ENCODE measurements at regions not wholly inside any gene's neighbourhood (a gene's known extent, or its start where the extent isn't known, plus 50 kb on each side); places are given as distances from the start of the nearest gene placed in this dataset.

DNA sequence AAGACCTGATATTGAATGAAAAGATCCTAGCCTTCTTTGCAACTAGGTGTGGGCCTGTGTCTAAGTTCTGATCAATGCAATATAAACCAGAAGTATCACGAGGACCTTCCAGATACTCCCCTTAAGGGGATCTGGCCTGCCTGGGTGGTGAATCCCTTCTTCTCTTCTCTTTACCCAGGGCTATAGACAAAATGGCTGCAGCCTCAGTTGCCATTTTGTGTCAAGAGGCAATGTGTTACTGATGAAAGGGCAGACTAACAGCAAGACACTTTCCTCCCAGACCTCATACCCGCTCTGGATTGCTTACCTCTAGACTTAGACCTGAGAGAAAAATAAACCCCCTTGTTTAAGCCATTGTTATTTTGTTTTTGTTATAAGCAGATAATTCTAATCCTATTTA, 84.5 kb upstream of the CHD6 start:
- no peaks in the 10 kb centered on the region for H3K36me3 ChIP-seq (ENCODE audit: control insufficient read depth in 2 of 2, insufficient read depth in 2 of 2, low read length in 1 of 2)
- ATAC-seq (no peak), FAIRE-seq (no peak), DNase-seq (ENCODE audit: low read depth, low spot score) (no peak)
- ChIA-PET POLR2A (no interaction called here), SMC1A (ENCODE audit: uncharacterized antibody, unreplicated experiment) (no interaction called here), RAD21 (ENCODE audit: unreplicated experiment) (no interaction called here), CTCF (interaction anchor here (0.6 to 1.2 kb wide), 2 partner anchors 10 to 1731 kb away, joined by 3 read pairs; no protein-coding TSS in a partner anchor)
- H3K4me3 ChIP-seq: no peak overlapping the region
- TF ChIP-seq SMAD5 (IDR thresholded peaks at IDR 0.05; ENCODE audit: low read depth) (no peak), YY1 (IDR thresholded peaks at IDR 0.05; ENCODE audit: low read depth, low read length) (0 out of 2 replicates have a peak, but pooled peaks have one; percentile 17), SREBF2 (IDR thresholded peaks at IDR 0.05; ENCODE audit: low read length) (no peak), LARP7 (IDR thresholded peaks at IDR 0.05) (no peak)
- no TSS peak for BruUV-seq (replicated peaks)
- intact Hi-C loops (cut with micrococcal nuclease; ENCODE audit: unreplicated experiment) (no loop called here), in situ Hi-C loops (cut with MboI) (no loop called here)
- H3K9ac ChIP-seq (ENCODE audit: control insufficient read depth, insufficient read depth, low read length): no peak overlapping the region
- H3K27ac ChIP-seq (ENCODE audit: control insufficient read depth, insufficient read depth): no peak overlapping the region
- H3K79me2 ChIP-seq (ENCODE audit: control insufficient read depth, insufficient read depth, low read length): no peaks in the 10 kb centered on the region
- 3% methylated on average over 2 of the region's 2 CpGs for WGBS (ENCODE audit: insufficient coverage, insufficient replicate concordance, low lambda C conversion rate, missing lambda C conversion rate)
- no peaks in the 10 kb centered on the region for H3K4me1 ChIP-seq (ENCODE audit: control insufficient read depth, insufficient read depth, low read length)
- H4K20me1 ChIP-seq (ENCODE audit: control insufficient read depth, insufficient read depth): no peaks in the 10 kb centered on the region
- no peaks in the 10 kb centered on the region for H3K27me3 ChIP-seq (replicated peaks in 1 of 2; ENCODE audit: control insufficient read depth in 2 of 2, insufficient read depth in 2 of 2, low read length in 1 of 2)
- H3K9me3 ChIP-seq (replicated peaks; ENCODE audit: control insufficient read depth, insufficient read depth, low read length): no peaks in the 10 kb centered on the region
- no peak overlapping the region for H2AFZ ChIP-seq (ENCODE audit: control insufficient read depth, low read depth, low read length)
- no peak overlapping the region for H3K4me2 ChIP-seq (ENCODE audit: control insufficient read depth, insufficient read depth)

DNA sequence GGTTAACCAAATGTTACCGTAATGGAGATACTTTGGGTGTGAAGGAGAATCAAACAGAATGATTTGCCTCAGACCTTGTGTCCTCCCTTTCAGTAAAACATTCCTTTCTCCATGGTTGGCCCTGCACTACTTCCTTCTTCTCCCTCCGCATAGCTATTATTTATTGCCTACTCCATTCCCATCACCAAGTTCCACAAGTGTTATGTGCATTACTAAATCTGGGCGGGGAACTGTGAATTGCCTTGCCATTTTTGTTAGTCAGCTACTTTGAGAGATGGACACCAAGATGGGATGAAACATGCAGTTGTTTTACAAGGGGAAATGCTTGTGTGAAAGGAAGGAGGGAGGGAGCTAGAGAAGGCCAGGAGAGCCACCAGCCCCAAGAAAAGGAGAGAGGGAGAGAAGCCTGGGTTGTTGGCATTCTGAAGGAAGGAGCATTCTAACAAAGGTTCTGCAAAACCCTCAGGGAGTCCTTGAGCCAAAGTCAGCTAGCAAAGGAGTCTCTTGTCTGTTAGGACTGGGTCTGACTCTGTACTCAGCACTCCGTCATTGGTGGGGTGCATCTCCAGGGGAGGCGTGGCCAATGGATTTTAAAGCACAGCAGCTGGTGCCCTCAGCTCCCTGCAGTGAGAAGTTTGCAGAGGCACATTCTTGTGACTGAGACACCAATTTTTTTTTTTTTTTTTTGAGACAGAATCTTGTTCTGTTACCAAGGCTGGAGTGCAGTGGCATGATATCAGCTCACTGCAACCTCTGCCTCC, 83.6 kb upstream of the CHD6 start:
- Histone ChIP-seq H3K36me3 (ENCODE audit: control insufficient read depth in 2 of 2, insufficient read depth in 2 of 2, low read length in 1 of 2) (no peaks in the 10 kb centered on the region), H3K27me3 (replicated peaks in 1 of 2; ENCODE audit: control insufficient read depth in 2 of 2, insufficient read depth in 2 of 2, low read length in 1 of 2) (no peaks in the 10 kb centered on the region), H3K4me1 (ENCODE audit: control insufficient read depth, insufficient read depth, low read length) (no peaks in the 10 kb centered on the region), H3K9ac (ENCODE audit: control insufficient read depth, insufficient read depth, low read length) (no peak overlapping the region), H2AFZ (ENCODE audit: control insufficient read depth, low read depth, low read length) (no peak overlapping the region), H3K9me3 (replicated peaks; ENCODE audit: control insufficient read depth, insufficient read depth, low read length) (no peaks in the 10 kb centered on the region), H3K79me2 (ENCODE audit: control insufficient read depth, insufficient read depth, low read length) (no peaks in the 10 kb centered on the region), H3K4me2 (ENCODE audit: control insufficient read depth, insufficient read depth) (no peak overlapping the region), H4K20me1 (ENCODE audit: control insufficient read depth, insufficient read depth) (no peaks in the 10 kb centered on the region), H3K27ac (ENCODE audit: control insufficient read depth, insufficient read depth) (no peak overlapping the region), H3K4me3 (no peak overlapping the region)
- CTCF ChIA-PET: interaction anchor here (0.5 to 1.2 kb wide), 4 partner anchors 275 to 1937 kb away, joined by 3 to 5 read pairs (median 3); no protein-coding TSS in a partner anchor
- no TSS peak for BruUV-seq (replicated peaks)
- RAD21 ChIA-PET (ENCODE audit: unreplicated experiment): no interaction called here
- SMC1A ChIA-PET (ENCODE audit: uncharacterized antibody, unreplicated experiment): interaction anchor here (0.6 to 0.7 kb wide), 2 partner anchors 902 to 1084 kb away, joined by 3 read pairs; no protein-coding TSS in a partner anchor
- ATAC-seq: no peak
- in situ Hi-C loops (cut with MboI): no loop called here
- no peak for FAIRE-seq
- WGBS (ENCODE audit: insufficient coverage, insufficient replicate concordance, low lambda C conversion rate, missing lambda C conversion rate): 50% methylated on average over 5 of the region's 5 CpGs
- POLR2A ChIA-PET: no interaction called here
- no peak for DNase-seq (ENCODE audit: low read depth, low spot score)
- intact Hi-C loops (cut with micrococcal nuclease; ENCODE audit: unreplicated experiment): no loop called here
- TF ChIP-seq BHLHE40 (IDR thresholded peaks at IDR 0.05; ENCODE audit: borderline replicate concordance in 1 of 2, low read depth in 2 of 2, low read length in 1 of 2) (no peak), TCF7 (IDR thresholded peaks at IDR 0.05; ENCODE audit: borderline replicate concordance) (no peak), NFIC (IDR thresholded peaks at IDR 0.05; ENCODE audit: low read depth, low read length) (no peak), BMI1 (IDR thresholded peaks at IDR 0.05; ENCODE audit: borderline replicate concordance) (no peak), EED (IDR thresholded peaks at IDR 0.05; ENCODE audit: low read depth) (no peak), ATF7 (IDR thresholded peaks at IDR 0.05; ENCODE audit: low read depth) (no peak), TAF1 (IDR thresholded peaks at IDR 0.05; ENCODE audit: borderline replicate concordance, low read depth, low read length) (no peak), HDGF (IDR thresholded peaks at IDR 0.05) (no peak), MTA2 (IDR thresholded peaks at IDR 0.05; ENCODE audit: low read depth) (no peak), FOXK2 (IDR thresholded peaks at IDR 0.05) (no peak), TBL1XR1 (IDR thresholded peaks at IDR 0.05; ENCODE audit: low read depth, low read length) (no peak), ZNF274 (IDR thresholded peaks at IDR 0.05; ENCODE audit: insufficient read depth, insufficient read length) (no peak)
- TF ChIP-seq, protein P1, sequence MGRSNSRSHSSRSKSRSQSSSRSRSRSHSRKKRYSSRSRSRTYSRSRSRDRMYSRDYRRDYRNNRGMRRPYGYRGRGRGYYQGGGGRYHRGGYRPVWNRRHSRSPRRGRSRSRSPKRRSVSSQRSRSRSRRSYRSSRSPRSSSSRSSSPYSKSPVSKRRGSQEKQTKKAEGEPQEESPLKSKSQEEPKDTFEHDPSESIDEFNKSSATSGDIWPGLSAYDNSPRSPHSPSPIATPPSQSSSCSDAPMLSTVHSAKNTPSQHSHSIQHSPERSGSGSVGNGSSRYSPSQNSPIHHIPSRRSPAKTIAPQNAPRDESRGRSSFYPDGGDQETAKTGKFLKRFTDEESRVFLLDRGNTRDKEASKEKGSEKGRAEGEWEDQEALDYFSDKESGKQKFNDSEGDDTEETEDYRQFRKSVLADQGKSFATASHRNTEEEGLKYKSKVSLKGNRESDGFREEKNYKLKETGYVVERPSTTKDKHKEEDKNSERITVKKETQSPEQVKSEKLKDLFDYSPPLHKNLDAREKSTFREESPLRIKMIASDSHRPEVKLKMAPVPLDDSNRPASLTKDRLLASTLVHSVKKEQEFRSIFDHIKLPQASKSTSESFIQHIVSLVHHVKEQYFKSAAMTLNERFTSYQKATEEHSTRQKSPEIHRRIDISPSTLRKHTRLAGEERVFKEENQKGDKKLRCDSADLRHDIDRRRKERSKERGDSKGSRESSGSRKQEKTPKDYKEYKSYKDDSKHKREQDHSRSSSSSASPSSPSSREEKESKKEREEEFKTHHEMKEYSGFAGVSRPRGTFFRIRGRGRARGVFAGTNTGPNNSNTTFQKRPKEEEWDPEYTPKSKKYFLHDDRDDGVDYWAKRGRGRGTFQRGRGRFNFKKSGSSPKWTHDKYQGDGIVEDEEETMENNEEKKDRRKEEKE (IDR thresholded peaks at IDR 0.05): no peak
